Parathyroid adenoma (tissue), 2 donors: ENCODE measurements at regions not wholly inside any gene's neighbourhood (a gene's known extent, or its start where the extent isn't known, plus 50 kb on each side); places are given as distances from the start of the nearest gene placed in this dataset.

ENCODE experiments used
- H2AFZ ChIP-seq: fragments of 300-600 bp; sonication (generic); one replicate; pipeline ENCODE4 v1.7.0; 2017; ENCODE audit warnings: antibody characterized with exemption, mild to moderate bottlenecking
- H3K27ac ChIP-seq: fragments of 300-600 bp; sonication (generic); one replicate; pipeline ENCODE4 v1.7.0; 2017
- H3K27me3 ChIP-seq: fragments of 300-600 bp; sonication (generic); one replicate; pipeline ENCODE4 v1.7.0; 2017; ENCODE audit warnings: low read length; ENCODE audit not compliant: control insufficient read depth, insufficient read depth
- H3K36me3 ChIP-seq: fragments of 300-600 bp; sonication (generic); one replicate; pipeline ENCODE4 v1.7.0; 2017; ENCODE audit warnings: low read length; ENCODE audit not compliant: control insufficient read depth, insufficient read depth
- H3K4me1 ChIP-seq: fragments of 300-600 bp; sonication (generic); one replicate; pipeline ENCODE4 v1.7.0; 2017; ENCODE audit warnings: control low read depth
- H3K4me2 ChIP-seq: fragments of 300-600 bp; sonication (generic); one replicate; pipeline ENCODE4 v1.7.0; 2017; ENCODE audit warnings: low read length
- H3K4me3 ChIP-seq: fragments of 300-600 bp; sonication (generic); one replicate; pipeline ENCODE4 v1.7.0; 2017; ENCODE audit warnings: low read depth, low read length
- H3K79me2 ChIP-seq: fragments of 300-600 bp; sonication (generic); one replicate; pipeline ENCODE4 v1.7.0; 2017; ENCODE audit warnings: control low read depth
- H3K9ac ChIP-seq: fragments of 300-600 bp; sonication (generic); one replicate; pipeline ENCODE4 v1.7.0; 2017; ENCODE audit warnings: mild to moderate bottlenecking
- H3K9me3 ChIP-seq: fragments of 300-600 bp; sonication (generic); one replicate; pipeline ENCODE4 v1.7.0; 2017; ENCODE audit warnings: low read length; ENCODE audit not compliant: control insufficient read depth
- CTCF ChIP-seq: fragments of 300-600 bp; sonication (generic); IDR thresholded peaks from one replicate; pipeline ENCODE4 v1.7.0; 2017; ENCODE audit warnings: antibody characterized with exemption, mild to moderate bottlenecking
- donor health status: primary hyperparathyroidism.

- no peaks in the 10 kb centered on the region for H3K27me3 ChIP-seq
- no peaks in the 10 kb centered on the region for H3K36me3 ChIP-seq
- no peaks in the 10 kb centered on the region for H3K9me3 ChIP-seq
- no peak overlapping the region for H3K27ac ChIP-seq
- no peak overlapping the region for H3K4me2 ChIP-seq
- H2AFZ ChIP-seq, result no peak overlapping the region
- H3K79me2 ChIP-seq, result no peaks in the 10 kb centered on the region
- peaks cover 2% of the 10 kb centered on the region for H3K4me1 ChIP-seq
- no peak overlapping the region for H3K4me3 ChIP-seq
- H3K9ac ChIP-seq, result no peak overlapping the region
- no peak for TF ChIP-seq CTCF
Measured at GRCh38 chr3:66812741-66813140, 185.4 kb upstream of the KBTBD8 start.

- H3K27me3 ChIP-seq, result no peaks in the 10 kb centered on the region
- H3K27ac ChIP-seq, result no peak overlapping the region
- no peaks in the 10 kb centered on the region for H3K79me2 ChIP-seq
- no peak overlapping the region for H2AFZ ChIP-seq
- peak; percentile 73 for TF ChIP-seq CTCF
- no peaks in the 10 kb centered on the region for H3K9me3 ChIP-seq
- H3K4me2 ChIP-seq, result no peak overlapping the region
- no peak overlapping the region for H3K9ac ChIP-seq
- no peak overlapping the region for H3K4me3 ChIP-seq
- no peaks in the 10 kb centered on the region for H3K4me1 ChIP-seq
- no peaks in the 10 kb centered on the region for H3K36me3 ChIP-seq
Measured at GRCh38 chr3:66816090-66816761, 181.9 kb upstream of the KBTBD8 start.

GRCh38 chr3:66817951-66818557, 180.1 kb upstream of the KBTBD8 start:
- Histone ChIP-seq H3K9me3 (no peaks in the 10 kb centered on the region), H3K4me1 (no peaks in the 10 kb centered on the region), H3K9ac (no peak overlapping the region), H2AFZ (no peak overlapping the region), H3K79me2 (no peaks in the 10 kb centered on the region), H3K36me3 (no peaks in the 10 kb centered on the region), H3K27me3 (no peaks in the 10 kb centered on the region), H3K4me3 (no peak overlapping the region), H3K27ac (no peak overlapping the region), H3K4me2 (no peak overlapping the region)
- no peak for TF ChIP-seq CTCF

- no peaks in the 10 kb centered on the region for H3K27me3 ChIP-seq
- H3K4me2 ChIP-seq, result no peak overlapping the region
- H3K4me1 ChIP-seq, result no peaks in the 10 kb centered on the region
- H3K79me2 ChIP-seq, result no peaks in the 10 kb centered on the region
- no peak overlapping the region for H3K9ac ChIP-seq
- no peak overlapping the region for H3K4me3 ChIP-seq
- H3K36me3 ChIP-seq, result no peaks in the 10 kb centered on the region
- no peak for TF ChIP-seq CTCF
- H3K27ac ChIP-seq, result no peak overlapping the region
- no peaks in the 10 kb centered on the region for H3K9me3 ChIP-seq
- no peak overlapping the region for H2AFZ ChIP-seq
Measured at GRCh38 chr3:66819993-66820501, 178.1 kb upstream of the KBTBD8 start.
